GM13977 (cell line): ENCODE measurements at regions not wholly inside any gene's neighbourhood (a gene's known extent, or its start where the extent isn't known, plus 50 kb on each side); places are given as distances from the start of the nearest gene placed in this dataset.

Experiments
- DNase-seq: peaks from one replicate; pipeline ENCODE4 v3.0.0; 2012; ENCODE audit warnings: low spot score
- in situ Hi-C: fragments of 300-500 bp; cut with MboI; formaldehyde crosslinking; loops from one replicate; pipeline ENCODE4 v1.12.0; 2022; ENCODE audit warnings: low sequenced_read_pairs, low pct_unique_long_range_greater_than_20kb, mixed read lengths, inconsistent platforms; ENCODE audit not compliant: unreplicated experiment
- TF ChIP-seq, protein P1 (sequence below): IDR thresholded peaks from 2 replicates; pipeline ENCODE4 v1.5.1; 2012; ENCODE audit warnings: mild to moderate bottlenecking, control low read depth; ENCODE audit not compliant: insufficient read depth; ENCODE audit errors: extremely low read depth, missing control alignments

DNA sequence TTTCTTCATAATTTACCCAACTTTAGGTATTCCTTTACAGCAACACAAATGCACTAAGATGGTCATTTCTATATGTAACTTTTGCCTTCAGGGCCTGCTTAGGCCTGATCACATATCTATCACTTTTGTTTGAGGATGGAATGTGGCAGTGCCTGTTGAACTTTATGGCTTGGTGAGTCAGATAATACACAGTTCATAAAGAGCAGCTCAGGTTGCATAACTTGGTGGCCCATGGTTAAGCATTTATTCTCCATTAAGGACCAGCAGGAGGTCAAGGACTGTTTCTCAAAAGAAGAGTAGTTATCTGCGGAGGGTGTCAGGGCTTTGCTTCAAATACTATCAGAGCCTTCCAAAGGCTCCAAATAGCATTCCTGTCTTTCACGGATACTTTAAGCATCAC is 124.1 kb upstream of the PDHA2 start:
- in situ Hi-C loops = no loop called here
- DNase-seq = no peak
- TF ChIP-seq, protein P1, sequence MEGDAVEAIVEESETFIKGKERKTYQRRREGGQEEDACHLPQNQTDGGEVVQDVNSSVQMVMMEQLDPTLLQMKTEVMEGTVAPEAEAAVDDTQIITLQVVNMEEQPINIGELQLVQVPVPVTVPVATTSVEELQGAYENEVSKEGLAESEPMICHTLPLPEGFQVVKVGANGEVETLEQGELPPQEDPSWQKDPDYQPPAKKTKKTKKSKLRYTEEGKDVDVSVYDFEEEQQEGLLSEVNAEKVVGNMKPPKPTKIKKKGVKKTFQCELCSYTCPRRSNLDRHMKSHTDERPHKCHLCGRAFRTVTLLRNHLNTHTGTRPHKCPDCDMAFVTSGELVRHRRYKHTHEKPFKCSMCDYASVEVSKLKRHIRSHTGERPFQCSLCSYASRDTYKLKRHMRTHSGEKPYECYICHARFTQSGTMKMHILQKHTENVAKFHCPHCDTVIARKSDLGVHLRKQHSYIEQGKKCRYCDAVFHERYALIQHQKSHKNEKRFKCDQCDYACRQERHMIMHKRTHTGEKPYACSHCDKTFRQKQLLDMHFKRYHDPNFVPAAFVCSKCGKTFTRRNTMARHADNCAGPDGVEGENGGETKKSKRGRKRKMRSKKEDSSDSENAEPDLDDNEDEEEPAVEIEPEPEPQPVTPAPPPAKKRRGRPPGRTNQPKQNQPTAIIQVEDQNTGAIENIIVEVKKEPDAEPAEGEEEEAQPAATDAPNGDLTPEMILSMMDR = no peak

DNA sequence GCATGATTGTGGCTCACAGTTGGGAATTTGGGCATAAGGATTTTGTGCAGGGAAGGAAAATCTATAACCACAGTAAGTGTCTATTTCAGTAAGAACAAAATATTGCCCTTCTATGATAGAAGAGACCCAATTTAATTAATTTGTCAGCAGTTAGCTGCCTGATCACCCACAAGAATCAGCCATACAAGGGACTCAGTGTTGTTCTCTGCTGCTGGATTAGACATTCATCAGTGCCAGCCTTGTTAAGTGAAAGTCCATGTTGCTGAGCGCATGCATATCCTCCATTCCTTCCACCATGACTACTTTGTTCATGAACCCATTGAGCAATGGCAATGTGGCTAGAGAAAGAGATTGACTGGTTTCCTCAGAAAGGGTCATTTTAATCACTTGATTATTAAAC is 125.3 kb upstream of the PDHA2 start:
- in situ Hi-C loops = no loop called here
- TF ChIP-seq, protein P1 = no peak
- no peak for DNase-seq

DNA sequence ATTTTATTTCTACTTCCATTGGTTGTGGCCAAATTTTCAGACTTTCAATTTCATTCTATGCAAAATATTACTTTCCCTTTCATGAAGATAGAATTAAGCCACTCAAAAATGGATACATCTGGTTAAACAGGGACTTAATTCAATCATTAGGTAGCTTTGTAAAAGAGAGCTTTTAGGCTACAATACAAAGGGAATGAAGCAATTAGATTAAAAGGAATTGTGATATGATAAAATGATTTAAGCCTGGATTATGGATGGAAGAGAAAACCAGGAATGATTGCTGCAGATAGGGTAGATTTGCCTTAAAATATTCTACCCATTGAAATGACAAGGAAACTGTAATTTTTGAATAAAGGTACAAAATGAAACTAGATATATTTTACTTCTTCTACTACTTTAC is 134.6 kb upstream of the PDHA2 start:
- TF ChIP-seq, protein P1 = no peak
- DNase-seq = no peak
- in situ Hi-C loops = no loop called here

DNA sequence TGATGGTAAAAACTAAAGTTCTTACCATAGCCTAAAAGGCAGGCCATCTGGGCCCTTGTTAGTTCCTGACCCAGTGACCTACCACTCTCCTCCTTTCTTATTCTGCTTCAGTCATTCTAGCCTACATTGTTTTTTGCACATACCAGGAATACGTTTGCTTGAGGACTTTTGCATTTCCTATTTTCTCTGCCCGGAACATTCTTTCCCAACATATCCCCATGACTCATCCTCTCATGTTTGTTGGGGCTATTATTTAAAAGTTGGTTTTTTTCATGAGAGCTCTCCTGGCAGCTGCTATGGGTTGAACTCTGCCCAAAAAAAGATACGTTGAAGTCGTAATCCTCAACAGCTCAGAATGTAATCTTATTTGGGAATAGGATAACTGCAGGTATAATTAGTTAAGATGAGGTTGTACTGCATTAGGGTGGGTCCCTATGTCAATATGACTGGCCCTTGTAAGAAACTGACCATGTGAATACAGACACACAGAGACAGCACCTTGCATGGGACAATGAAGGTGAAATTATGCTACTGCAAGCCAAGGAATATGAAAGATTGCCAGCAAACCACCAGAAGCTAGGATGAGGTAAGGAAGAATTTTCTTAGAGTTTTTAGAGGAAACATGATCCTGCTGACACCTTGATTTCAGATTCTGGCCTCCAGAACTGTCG is 138.3 kb upstream of the PDHA2 start:
- in situ Hi-C loops = no loop called here
- TF ChIP-seq, protein P1 = no peak
- no peak for DNase-seq

DNA sequence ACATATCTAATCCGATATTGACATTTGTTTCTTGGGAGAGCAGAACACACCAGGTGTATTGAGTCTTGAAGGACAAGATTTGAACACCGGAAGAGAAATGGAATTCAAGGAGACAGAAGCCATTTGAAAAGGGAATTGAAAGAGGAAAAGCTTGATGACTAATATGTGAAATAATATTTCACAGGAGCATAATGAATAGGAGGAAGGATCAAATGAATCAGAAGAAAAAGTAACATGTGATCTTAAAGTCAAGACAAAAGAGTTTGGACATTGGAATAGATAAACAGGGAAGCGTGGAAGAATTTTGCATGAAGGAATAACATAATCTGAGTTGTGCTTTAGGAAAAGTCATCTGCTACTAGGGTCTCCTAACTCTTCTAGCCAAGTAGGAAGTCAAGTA is 145.5 kb upstream of the PDHA2 start:
- in situ Hi-C loops = no loop called here
- no peak for DNase-seq
- TF ChIP-seq, protein P1 = no peak

DNA sequence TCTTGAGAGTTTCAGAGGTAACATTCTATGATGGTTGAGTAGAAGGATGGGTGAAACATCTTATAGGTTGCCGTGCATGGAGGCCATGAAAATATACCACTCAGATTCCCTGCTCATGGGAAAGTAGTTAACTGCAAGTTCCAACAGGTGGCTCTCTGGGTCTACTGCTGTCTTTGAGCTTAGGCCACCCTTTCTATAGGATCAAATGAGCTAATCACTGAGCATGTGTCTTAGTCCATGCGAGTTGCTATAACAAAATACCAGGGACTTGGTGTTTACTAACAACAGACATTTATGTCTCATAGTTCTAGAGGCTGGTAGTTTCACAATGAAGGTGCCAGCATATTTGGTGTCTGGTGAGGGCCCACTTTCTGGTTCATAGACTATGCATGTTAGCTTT is 144.8 kb upstream of the UNC5C start:
- no peak for DNase-seq
- in situ Hi-C loops = no loop called here
- TF ChIP-seq, protein P1 = no peak
